ENCODE measurements at regions not wholly inside any gene's neighbourhood (a gene's known extent, or its start where the extent isn't known, plus 50 kb on each side); places are given as distances from the start of the nearest gene placed in this dataset.

GRCh38 chr11:29627541-29627940 lies 389.3 kb downstream of the KCNA4 start:
- TF ChIP-seq EZH2 (IDR thresholded peaks at IDR 0.05; ENCODE audit: insufficient read depth, poor library complexity, severe bottlenecking) (no peak), EZH2phosphoT487 (IDR thresholded peaks at IDR 0.05; ENCODE audit: insufficient read depth, low read depth) (no peak)
